SIG-M5 treated with dmso at 0.1 percent for 504 hours (cell line): ENCODE measurements at regions not wholly inside any gene's neighbourhood (a gene's known extent, or its start where the extent isn't known, plus 50 kb on each side); places are given as distances from the start of the nearest gene placed in this dataset.

Source experiments
- DNase-seq: peaks from one replicate; lab custom pipeline; 2025; ENCODE audit not compliant: unreplicated experiment; lab: John Stamatoyannopoulos, UW

DNA sequence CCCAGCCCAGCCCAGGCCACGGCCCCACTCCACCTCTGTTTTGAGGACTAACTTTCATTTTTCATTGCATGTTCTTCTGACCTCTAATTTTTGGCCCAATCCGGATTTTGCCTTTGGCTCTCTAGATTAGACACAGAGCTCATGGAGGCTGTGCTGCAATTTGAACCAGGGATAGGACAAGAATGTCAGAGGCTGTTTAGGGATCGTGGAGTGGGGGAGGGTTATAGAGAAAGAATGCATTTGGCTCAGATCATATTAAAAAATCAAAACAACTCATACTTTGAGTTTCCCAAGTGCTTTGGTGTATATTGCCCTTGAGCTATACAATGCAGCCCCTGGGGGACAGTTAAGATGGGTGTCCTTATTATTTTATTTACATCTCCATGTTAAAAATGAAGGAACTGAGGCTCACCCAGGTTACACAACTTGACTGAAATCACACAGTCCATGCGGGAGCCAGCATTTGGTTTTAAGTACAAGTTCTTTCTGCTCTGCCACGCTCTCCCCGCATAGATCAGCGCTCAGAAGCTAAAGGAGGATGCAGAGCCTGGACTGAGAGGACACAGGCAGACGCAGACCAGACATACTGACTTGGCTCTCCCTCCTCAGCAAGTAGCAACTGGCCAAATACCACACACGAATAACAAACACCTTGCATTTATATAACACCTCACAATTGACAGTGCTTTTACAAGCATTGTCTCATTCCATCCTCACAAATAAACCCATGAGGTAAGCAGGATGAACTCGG lies 126.4 kb upstream of the RAI14 start:
- no peak for DNase-seq

DNA sequence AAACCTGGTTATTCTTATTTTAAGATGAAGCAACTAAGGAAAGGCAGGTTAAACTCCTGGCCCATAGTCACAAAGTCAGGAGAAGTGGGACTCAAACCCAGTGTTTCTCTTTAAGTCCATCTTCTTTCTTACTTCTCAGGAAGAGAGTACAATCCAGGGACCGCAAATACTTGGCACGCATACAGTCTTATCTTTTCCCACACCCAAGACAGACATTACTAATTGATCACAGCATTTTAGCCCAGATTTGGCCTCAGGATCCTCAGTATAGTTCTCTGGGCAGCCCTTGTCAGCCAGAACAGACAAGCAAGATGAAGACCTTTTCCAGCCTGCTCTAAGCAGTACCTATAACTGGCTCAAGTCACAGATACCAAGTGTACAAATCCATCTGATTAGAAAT lies 125.5 kb upstream of the RAI14 start:
- DNase-seq: no peak

DNA sequence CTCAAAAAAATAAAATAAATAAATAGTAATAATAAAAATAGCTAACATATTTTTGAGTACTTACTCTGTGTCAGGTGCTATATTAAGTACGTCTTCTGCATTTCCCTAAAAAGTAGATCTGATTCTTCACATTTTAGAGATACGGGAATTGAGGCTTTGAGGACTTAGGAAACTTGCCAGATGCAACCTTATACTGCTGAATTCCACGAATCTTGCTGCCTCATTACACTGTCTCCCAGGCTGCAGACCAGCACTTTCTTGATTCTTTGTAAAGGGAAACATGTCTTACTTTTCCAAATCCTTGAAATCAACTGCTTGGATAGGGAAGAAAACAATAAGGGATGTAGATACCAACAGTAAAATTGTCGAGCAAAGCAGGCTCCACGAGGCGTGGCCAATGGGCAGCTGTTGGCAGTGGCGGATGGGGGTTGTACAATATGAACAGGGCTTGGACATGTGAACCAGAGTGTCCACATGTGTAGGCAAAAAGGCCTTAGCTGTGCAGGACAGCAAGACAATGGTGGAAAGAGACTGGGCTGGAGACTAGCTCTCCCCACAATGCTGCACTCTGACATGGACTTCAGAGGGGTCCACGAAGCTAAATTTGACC lies 124.3 kb upstream of the RAI14 start:
- DNase-seq: no peak

DNA sequence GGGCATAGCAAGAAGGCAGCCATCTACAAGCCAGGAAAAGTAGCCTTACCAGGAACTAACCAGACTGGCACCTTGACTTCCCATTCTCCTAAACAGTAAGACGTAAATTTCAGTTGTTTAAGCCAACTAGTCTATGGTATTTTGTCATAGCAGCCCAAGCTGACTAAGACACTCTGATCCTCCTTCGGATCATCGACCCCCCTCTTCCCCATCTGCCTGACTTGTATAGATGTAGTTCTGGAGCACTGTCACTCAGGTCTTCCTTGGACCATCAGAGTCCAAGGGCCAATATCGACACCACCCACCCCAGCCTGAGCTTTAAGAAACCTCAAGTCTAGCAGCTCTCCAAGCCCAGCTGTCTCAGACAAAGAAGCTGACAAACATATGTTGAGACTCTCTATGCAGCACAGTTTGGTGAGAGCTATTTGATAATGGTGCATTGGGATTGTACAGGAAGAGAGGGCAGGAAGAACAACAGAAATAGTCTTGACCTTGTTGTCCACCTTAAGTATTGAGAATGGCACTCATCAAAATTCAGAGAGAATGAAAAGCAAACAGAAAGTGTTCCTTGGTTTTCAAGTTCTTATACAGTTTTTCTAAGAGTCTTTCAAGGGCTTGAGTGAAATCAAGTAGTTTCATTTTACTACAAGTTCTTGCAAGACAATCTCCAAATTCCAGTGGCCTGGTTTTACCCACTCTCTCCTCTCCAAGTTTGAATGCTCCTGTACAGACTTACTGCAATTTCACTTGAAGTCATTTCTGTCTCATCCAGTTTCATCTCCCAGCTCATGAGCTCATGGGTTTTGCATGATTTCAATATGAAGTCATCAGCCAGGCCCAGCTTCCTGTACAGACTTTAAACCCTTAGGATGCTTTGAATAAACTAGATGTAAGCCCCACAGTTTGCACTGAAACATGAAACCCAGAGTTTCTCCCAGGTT lies 122.3 kb upstream of the RAI14 start:
- no peak for DNase-seq

DNA sequence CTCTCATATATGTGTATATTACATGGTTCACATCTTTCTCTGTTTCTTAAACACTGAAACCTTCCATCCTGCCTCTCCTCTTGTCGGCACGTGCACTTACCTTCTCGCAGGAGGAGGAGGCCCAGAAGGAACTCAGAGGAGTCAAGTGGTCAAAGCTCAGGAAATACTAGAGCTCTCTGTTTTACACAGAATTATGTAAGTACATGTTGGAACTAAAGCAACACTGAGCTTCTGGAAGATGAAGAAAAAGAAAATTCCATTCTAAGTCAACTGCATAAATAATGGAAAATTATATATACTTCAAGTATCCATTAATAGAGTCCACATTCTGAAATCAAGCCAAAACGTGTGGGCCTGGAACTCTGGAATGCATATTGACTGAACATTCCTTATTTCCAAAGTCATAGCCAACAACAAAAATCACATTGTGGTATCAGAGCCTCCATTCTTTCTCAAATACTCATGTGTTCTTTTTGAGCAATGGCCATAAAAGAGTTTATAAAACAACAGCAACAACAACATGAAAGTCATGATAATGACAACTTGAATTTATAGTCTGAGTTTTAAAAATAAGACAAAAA lies 121.5 kb upstream of the RAI14 start:
- DNase-seq: no peak

DNA sequence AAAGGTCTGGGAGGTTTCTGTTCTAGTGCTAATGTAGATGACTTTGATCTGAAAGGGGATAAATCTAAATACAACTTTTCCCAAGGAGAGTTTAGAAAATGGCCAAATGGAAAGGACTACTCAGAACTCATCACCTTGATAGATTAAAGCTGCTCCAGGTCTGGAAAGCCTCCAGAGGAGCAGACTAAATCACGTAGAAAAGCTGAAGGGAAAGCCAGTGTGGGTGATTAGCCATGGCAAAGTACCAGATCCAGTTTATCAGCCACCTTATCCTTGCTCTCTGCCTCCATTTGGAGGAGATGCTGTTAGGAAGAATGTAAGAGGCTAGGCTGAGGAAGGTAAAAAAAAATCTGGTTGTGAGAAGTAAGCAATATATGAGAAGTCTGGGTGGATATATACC lies 120.7 kb upstream of the RAI14 start:
- DNase-seq: no peak

DNA sequence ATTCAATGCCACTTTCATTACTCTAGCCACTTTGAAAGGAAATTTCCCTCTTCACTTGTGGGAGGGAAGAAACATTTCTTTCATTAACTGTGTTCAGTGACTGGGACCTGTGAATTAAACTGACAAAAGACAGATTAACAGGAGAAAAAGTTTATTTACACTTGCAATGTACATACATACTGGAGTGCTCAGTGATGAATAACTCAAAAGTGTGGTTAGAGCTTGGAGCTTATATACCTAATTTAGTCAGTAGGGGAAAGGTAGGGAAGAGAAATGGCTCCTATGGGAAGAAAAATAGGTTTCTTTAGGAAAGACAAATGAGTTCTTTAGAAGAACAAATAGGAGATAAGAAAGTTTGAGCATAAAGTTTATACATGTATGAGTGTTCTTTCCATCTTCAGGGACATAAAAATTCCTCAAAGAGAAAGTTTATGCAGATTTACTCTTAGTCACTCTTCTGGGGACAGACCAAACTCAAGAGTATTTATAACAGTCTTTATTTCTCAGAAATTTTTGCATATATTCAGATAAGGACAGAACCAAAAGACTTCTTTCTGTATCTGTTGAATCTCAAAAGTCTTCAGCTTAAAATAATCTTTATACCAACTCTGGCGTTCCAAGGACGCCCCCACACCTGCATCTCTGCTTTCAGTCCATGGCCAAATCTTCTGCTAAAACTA lies 120.0 kb upstream of the RAI14 start:
- no peak for DNase-seq

DNA sequence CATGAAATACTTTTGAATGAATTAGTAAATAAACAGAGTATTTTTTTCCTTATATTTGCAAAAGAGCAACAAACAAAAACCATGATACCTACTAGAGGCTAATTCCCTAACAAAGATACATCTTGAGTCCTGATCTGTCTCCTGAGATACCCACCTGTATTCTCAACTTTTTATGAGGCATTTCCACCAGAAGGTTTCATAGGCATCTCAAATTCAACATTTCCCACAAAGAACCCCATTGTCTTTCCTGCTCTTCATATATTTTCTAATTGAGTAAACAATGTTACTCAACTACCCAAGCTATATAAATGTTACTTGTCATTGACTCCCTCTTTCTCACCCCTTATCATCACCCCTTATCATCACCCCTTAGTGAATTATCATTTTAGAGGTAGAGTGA lies 119.4 kb upstream of the RAI14 start:
- no peak for DNase-seq

DNA sequence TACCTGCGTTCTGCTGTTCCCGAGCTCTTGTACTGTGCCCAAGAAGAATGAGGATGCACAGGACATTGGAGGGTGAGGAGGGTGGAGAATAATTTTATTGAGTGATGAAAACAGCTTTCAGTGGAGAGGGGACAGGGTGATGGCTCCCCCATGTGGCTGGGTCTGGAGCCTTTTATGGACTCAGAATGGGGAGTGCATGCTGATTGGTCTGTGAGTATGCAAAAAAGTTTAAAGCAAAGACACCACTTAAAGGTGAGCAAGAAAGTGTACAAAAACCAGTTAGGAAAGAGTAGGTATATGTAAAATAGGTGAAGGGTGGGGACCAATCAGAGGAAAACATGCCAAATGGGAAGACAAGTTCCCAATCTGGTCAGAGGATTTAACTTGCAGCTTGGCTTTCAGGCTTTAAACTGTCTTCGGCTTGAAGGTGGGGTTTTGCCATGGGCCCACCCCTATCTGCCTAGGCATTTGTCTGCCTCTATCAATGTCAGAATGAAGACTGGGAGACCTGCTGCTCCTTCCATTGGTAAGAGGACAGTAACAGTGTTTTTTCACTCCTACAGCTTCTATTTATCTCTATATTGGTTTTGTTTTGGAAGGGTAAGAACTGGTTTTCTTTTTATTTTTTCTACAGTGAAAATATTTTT lies 118.0 kb upstream of the RAI14 start:
- no peak for DNase-seq

DNA sequence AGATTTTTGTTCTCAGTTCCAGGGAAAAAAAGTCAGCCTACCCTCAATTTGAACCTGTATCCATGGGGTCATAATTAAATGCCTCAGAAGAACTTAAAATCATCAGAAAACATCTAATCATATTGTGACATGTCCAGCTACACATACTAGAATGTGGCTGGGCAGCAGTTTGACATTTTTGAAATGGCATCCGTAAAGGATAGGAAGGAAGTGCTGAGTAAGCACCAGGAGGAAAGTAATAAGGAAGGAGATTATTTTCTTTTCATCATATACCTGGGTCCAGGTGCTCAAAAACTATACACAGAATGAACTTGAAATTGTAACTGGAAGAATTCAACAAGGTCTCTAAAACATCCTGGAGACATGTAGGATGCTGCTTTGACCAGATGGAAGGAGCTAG lies 116.9 kb upstream of the RAI14 start:
- DNase-seq: no peak

DNA sequence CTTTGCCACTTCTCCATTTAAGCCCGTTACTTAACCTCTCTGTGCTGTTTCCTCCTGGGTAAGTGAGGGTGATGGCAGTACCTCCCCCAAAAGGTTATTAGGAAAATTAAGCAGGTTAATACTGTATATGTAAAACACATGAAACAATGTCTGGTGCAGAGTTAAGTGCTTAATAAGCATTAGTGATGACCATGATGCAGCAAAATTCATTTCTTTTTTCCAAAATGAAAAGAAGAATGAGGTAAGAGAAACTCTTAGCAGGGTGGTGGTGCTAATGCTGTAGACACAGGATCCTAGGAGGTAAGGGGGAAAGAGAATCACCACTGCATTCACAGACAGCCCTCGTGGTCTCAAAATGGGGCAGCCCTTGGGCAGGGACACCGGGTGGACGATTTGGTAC lies 115.1 kb upstream of the RAI14 start:
- DNase-seq: no peak

DNA sequence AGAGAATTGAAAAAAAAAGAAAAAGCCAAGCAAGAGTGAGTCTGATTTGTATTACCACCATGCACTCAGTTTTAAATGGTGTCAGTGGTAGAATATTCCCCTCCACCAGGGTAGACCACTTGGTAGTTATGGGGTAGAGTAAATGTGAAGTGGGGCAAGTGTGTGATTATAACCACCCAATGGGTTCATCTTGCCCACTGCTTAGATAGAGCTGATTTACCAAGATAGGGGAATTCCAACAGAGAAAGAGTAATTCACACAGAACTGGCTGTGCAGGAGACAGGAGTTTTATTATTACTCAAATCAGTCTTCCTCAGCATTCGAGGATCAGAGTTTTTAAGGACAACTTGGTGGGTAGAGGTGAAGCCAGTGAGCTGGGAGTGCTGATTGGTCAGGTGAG lies 113.3 kb upstream of the RAI14 start:
- DNase-seq: no peak

DNA sequence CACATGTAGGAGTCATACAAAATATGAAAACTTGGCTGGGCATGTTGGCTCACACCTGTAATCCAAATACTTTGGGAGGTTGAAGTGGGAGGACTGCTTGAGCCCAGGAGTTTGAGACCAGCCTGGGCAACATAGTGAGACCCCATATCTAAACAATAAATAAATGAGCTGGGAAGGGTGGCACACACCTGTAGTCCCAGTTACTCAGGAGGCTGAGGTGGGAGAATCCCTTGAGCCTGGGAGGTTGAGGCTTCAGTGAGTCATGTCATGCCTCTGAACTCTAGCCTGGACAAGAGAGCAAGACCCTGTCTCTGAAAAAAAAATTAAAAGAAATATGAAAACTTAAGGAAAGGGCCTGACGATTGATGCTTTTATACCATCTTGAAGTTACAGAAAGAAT lies 112.4 kb upstream of the RAI14 start:
- DNase-seq: no peak

DNA sequence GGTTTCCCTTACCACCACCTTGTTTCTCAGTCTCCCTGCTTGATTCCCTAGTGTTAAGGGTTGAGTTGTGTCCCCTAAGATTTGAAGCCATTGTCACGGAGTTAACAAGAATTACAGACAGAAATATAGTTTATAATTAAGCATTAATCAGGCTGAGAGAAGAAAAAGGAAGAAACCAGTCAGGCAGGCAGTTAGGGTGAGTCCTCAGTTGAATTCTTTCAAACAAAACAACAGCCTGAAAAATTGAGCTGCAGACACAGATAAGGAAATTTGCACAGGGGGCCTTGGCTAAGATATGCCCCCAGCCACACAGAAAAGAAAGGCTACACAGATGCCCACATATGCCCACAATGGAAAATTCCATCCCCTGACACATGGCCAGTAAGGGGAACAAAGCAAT lies 111.7 kb upstream of the RAI14 start:
- no peak for DNase-seq

DNA sequence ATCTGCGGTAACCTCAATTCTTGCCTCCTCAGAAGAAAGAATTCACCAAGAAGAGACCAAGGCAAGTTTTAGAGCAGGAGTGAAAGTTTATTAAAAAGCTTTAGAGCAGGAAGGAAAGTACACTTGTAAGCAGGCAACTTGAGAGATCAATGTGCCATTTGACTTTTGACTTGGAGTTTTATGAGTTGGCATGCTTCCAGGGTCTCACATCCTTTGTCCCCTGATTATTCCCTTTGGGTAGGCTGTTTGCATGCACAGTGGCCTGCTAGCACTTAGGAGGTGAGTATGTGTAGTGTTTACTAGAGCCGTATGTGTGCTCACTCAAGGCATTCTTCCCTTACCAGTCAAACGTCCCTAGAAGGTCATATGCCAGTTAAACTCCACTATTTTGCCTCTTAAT lies 111.0 kb upstream of the RAI14 start:
- no peak for DNase-seq

DNA sequence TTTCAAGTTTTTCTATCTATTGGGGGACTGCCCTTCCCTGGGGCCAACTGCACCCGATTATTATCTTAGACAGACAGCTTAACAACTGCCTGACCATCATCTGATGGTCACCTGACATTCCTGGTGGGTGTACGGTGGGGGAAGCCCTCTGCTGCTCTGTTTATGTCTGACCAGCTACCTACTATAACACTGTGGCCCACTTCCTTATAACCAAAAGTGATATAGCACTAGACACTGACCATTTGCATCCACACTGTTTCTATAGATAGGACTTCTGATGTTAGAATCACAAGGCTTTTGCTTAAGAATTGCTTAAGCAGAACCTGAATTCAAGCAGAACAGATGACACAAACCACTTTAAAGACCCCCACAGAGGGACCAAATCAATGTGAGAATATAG lies 110.5 kb upstream of the RAI14 start:
- no peak for DNase-seq

DNA sequence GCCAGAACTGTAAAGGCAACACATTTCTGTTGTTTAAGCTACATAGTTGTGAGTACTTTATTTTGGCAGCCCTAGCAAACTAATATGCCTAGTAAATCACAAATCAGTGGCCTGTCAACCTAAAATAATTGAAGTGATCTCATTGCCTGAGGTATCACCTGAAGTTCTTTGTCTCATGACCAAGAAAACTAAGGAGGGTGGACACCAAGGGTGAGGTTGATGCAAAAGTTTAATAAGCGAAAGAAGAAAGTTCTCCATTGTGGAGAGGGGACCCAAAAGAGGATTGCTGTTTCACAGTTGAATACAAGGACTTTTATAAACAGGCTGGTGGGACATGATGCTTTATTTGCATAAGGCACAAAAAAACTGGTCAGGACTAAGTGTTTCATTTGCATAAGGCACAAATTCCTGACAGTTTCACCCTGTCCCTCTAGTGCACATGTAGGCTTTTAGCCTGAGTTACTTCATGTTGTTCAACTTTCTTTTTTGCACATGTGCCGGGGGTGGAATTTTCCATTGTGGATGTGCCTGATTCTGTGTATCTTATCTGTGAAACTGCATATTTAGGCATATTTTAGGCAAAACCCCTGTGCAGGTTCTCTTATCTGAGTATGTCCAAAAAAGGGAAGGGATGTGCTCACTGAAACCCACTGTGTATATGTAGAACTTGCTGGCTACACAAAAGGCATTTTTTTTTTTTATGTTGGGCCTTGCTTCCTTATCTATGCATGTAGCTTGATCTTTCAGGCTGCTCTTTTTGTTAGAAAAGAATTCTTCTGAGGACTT lies 108.6 kb upstream of the RAI14 start:
- DNase-seq: no peak

DNA sequence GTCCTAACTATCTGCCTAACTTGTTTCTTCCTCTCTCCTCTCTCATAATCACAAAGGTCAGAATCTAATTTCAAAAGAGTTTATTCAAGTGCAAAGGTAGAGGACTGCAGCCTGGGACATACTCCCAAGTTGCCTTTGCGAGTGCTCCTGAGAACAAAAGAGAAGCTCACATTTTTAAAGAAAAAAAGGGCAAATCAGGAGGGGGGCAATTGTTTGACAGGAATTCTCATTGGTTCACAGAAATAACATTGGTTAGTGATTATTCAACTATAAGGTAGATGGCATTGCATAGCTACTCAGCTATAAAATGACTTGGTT lies 108.1 kb upstream of the RAI14 start:
- no peak for DNase-seq

DNA sequence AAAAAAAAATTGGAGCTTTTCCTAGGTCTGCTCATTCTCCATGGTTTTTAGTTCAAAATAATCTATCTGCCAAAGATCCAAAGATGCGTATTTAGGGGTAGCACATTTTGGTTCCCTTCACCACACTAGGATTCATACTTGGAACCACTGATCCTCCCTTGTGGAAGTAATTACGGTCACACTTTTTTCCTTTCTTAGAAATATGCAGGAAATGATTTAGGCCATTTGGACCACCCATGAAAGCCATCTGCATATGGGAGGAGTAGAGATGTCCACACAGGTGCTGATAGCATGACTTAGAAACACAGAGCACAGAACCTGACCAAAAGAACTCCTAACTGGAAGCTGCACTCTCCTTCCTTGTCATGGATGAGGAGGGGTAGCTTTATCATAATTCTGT lies 105.9 kb upstream of the RAI14 start:
- DNase-seq: no peak

DNA sequence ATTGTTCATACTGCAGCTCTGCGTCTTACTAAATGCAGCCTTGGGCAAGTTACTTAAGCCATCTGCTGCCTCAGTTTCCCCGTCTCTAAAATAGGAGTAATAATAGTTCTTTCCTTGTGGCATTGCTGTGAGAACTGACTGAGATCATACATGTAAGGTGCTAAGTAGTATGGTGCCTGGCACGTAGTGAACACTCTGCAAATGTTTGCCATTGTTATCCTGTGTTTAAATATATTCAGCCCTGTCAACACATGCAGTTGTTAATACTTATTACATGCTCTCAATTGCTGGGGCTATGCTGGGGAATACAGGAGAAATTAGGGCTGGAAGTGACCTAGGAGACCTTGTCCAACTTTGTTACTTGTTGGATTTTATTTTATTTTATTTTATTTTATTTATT lies 105.2 kb upstream of the RAI14 start:
- DNase-seq: no peak
